Transverse colon (tissue), 4 donors: ENCODE measurements at regions not wholly inside any gene's neighbourhood (a gene's known extent, or its start where the extent isn't known, plus 50 kb on each side); places are given as distances from the start of the nearest gene placed in this dataset.

ENCODE experiments used
- DNase-seq: peaks from one replicate; pipeline ENCODE4 v3.0.0-alpha.2; 2019
- H3K27ac ChIP-seq, 4 donors: fragments of 200-600 bp; sonication (generic); 2 replicates each; pipeline ENCODE4 v1.5.1; 2016 to 2018; ENCODE audit warnings: inconsistent platforms in 4 of 4
- H3K27me3 ChIP-seq: fragments of 200-600 bp; sonication (generic); 2 replicates; pipeline ENCODE4 v1.5.1; 2017; ENCODE audit warnings: inconsistent platforms
- H3K36me3 ChIP-seq, 4 donors: fragments of 200-600 bp; sonication (generic); 2 replicates each; pipeline ENCODE4 v1.5.1; 2017 to 2019; ENCODE audit warnings: inconsistent platforms in 4 of 4
- H3K4me1 ChIP-seq, 4 donors: fragments of 200-600 bp; sonication (generic); 2 replicates each; pipeline ENCODE4 v1.5.1; 2017 to 2020; ENCODE audit warnings: inconsistent platforms in 4 of 4
- H3K4me3 ChIP-seq, 4 donors: fragments of 200-600 bp; sonication (generic); 1 replicate in 1 of 4; 2 replicates in 3 of 4; pipeline versions ENCODE4 v1.5.1 to v1.6.1; 2017 to 2019; ENCODE audit warnings: inconsistent platforms in 4 of 4
- H3K9me3 ChIP-seq, 2 donors: fragments of 200-600 bp; sonication (generic); 2 replicates each; pipeline ENCODE4 v1.5.1; 2017 to 2019; ENCODE audit warnings: inconsistent platforms in 2 of 2
- CTCF ChIP-seq, 5 experiments: fragments of 200-600 bp in 3 of 5; fragments of 450-650 bp in 2 of 5; sonication (generic) in 3 of 5; IDR thresholded peaks; 1 replicate in 2 of 5; 2 replicates in 3 of 5; pipeline ENCODE4 v1.5.1; 2016 to 2017; ENCODE audit warnings: antibody characterized with exemption in 5 of 5, inconsistent platforms in 3 of 5, mild to moderate bottlenecking in 2 of 5, moderate library complexity in 1 of 5
- EP300 ChIP-seq: sonication (generic); formaldehyde crosslinking; IDR thresholded peaks from one replicate; pipeline ENCODE4 v1.6.1; 2017; ENCODE audit warnings: antibody characterized with exemption, low read depth
- POLR2A ChIP-seq: fragments of 450-650 bp; IDR thresholded peaks from one replicate; pipeline ENCODE4 v1.6.1; 2016; ENCODE audit warnings: antibody characterized with exemption, mild to moderate bottlenecking, moderate library complexity
- POLR2AphosphoS5 ChIP-seq, 3 donors: sonication (generic); formaldehyde crosslinking; IDR thresholded peaks; one replicate each; pipeline ENCODE4 v1.6.1; 2016; ENCODE audit warnings: antibody characterized with exemption in 3 of 3
- WGBS, 2 donors: methylation state at CpG; one replicate each; pipeline ENCODE4 v1.1.5; 2018; ENCODE audit warnings: low coverage in 1 of 2; 5-methylcytosine and 5-hydroxymethylcytosine counted together
- in situ Hi-C, 4 donors: fragments of 200-750 bp; cut with MboI; loops; one replicate each; pipeline versions ENCODE4 v1.15.0 to v1.15.1; 2017; ENCODE audit warnings: low sequenced_read_pairs in 3 of 4, low pct_ligation_motif_present in 1 of 4, low pct_unique_long_range_greater_than_20kb in 1 of 4
- intact Hi-C: fragments of 100-400 bp; cut with DNase I; formaldehyde crosslinking; loops from one replicate; pipeline ENCODE4 v1.15.1; 2023; ENCODE audit warnings: low total_unique reads

- in situ Hi-C loops (loop anchor here in 3 of 4 donors (10.0 to 25.0 kb wide), 4 partner anchors 327 to 577 kb away; partner anchors contain the start of gene FOXP2 (in 3 of the 3)), intact Hi-C loops (loop anchor here (5.0 to 10.0 kb wide), 3 partner anchors 327 to 840 kb away; partner anchors contain the start of genes FOXP2 and MDFIC)
- H3K27me3 ChIP-seq, result peaks cover 50% of the 10 kb centered on the region
- TF ChIP-seq POLR2A (no peak), POLR2AphosphoS5 (IDR thresholded peaks at IDR 0.05) (no peak), CTCF (IDR thresholded peaks at IDR 0.05) (no peak), EP300 (no peak)
- peak overlapping the region; percentile 95 to 98 (median 96) for H3K27ac ChIP-seq
- WGBS, 2 donors, result 1% methylated on average over 18 of the region's 18 CpGs; no CpG with 5 or more reads in 1 of the 2 donors
- DNase-seq, result no peak
- H3K36me3 ChIP-seq, result no peaks in the 10 kb centered on the region
- H3K4me1 ChIP-seq, result peaks cover 0 to 59% (median 24%) of the 10 kb centered on the region in 4 donors
- H3K9me3 ChIP-seq, result no peaks in the 10 kb centered on the region
- H3K4me3 ChIP-seq, result peak overlapping the region; percentile 41 to 71 (median 67)
Measured at GRCh38 chr7:114085313-114085591, 166.4 kb upstream of the PPP1R3A start.

- 4% methylated on average over 63 of the region's 64 CpGs; no CpG with 5 or more reads in 1 of the 2 donors for WGBS, 2 donors
- Histone ChIP-seq H3K4me1 (peaks cover 0 to 54% (median 24%) of the 10 kb centered on the region in 4 donors), H3K27ac (peak overlapping the region; percentile 95 to 98 (median 96)), H3K4me3 (peak overlapping the region; percentile 41 to 71 (median 67)), H3K36me3 (no peaks in the 10 kb centered on the region), H3K9me3 (no peaks in the 10 kb centered on the region), H3K27me3 (peaks cover 51% of the 10 kb centered on the region)
- TF ChIP-seq EP300 (no peak), POLR2AphosphoS5 (IDR thresholded peaks at IDR 0.05) (peak; percentile 18 to 64 (median 28)), POLR2A (peak; percentile 62)
- intact Hi-C loops (loop anchor here (5.0 to 10.0 kb wide), 3 partner anchors 328 to 840 kb away; partner anchors contain the start of genes FOXP2 and MDFIC), in situ Hi-C loops (loop anchor here in 3 of 4 donors (10.0 to 25.0 kb wide), 4 partner anchors 328 to 578 kb away; partner anchors contain the start of gene FOXP2 (in 3 of the 3))
- peak; percentile 72 for DNase-seq
Measured at GRCh38 chr7:114084472-114085312, 165.9 kb upstream of the PPP1R3A start.

- peak overlapping the region; percentile 41 to 71 (median 67) for H3K4me3 ChIP-seq
- intact Hi-C loops (loop anchor here (10.0 kb wide), 2 partner anchors 581 to 841 kb away; partner anchors contain the start of gene MDFIC), in situ Hi-C loops (loop anchor here in 3 of 4 donors (10.0 to 25.0 kb wide), 4 partner anchors 328 to 578 kb away; partner anchors contain the start of gene FOXP2 (in 3 of the 3))
- no peak for TF ChIP-seq EP300
- peak in 1 of 3 donors; percentile 41 for TF ChIP-seq POLR2AphosphoS5 (IDR thresholded peaks at IDR 0.05)
- no peak for TF ChIP-seq CTCF (IDR thresholded peaks at IDR 0.05)
- no peak for DNase-seq
- H3K27me3 ChIP-seq, result peaks cover 53% of the 10 kb centered on the region
- H3K9me3 ChIP-seq, result no peaks in the 10 kb centered on the region
- 6 to 10% methylated on average over 4 to 11 of the region's 11 CpGs for WGBS, 2 donors
- peaks cover 0 to 47% (median 22%) of the 10 kb centered on the region in 4 donors for H3K4me1 ChIP-seq
- H3K27ac ChIP-seq, result peak overlapping the region; percentile 95 to 98 (median 96)
- H3K36me3 ChIP-seq, result no peaks in the 10 kb centered on the region
Measured at GRCh38 chr7:114084002-114084471, 165.2 kb upstream of the PPP1R3A start.

- Histone ChIP-seq H3K36me3 (no peaks in the 10 kb centered on the region), H3K27me3 (peaks cover 51% of the 10 kb centered on the region), H3K27ac (peak overlapping the region; percentile 95 to 98 (median 96)), H3K9me3 (no peaks in the 10 kb centered on the region), H3K4me1 (peaks cover 0 to 41% (median 20%) of the 10 kb centered on the region in 4 donors), H3K4me3 (peak overlapping the region; percentile 31 to 71 (median 67))
- intact Hi-C loops, result loop anchor here (10.0 kb wide), 2 partner anchors 581 to 841 kb away; partner anchors contain the start of gene MDFIC
- in situ Hi-C loops, result loop anchor here in 3 of 4 donors (10.0 to 25.0 kb wide), 4 partner anchors 329 to 579 kb away; partner anchors contain the start of gene FOXP2 (in 3 of the 3)
- TF ChIP-seq EP300 (no peak), CTCF (IDR thresholded peaks at IDR 0.05) (no peak), POLR2AphosphoS5 (IDR thresholded peaks at IDR 0.05) (no peak), POLR2A (no peak)
- DNase-seq, result peak; percentile 46
- WGBS, 2 donors, result 8 to 14% methylated on average over 8 to 45 of the region's 45 CpGs
Measured at GRCh38 chr7:114083166-114084001, 164.6 kb upstream of the PPP1R3A start.
